ENCODE measurements at regions not wholly inside any gene's neighbourhood (a gene's known extent, or its start where the extent isn't known, plus 50 kb on each side); places are given as distances from the start of the nearest gene placed in this dataset.

GRCh38 chr5:124315741-124316415 lies 430.6 kb downstream of the ZNF608 start:
- no peak for DNase-seq (ENCODE audit: low spot score)

- no peak for DNase-seq (ENCODE audit: low spot score)
These were observed 436.0 kb downstream of the ZNF608 start for GRCh38 chr5:124310453-124310852.

GRCh38 chr5:124309241-124309980 lies 437.0 kb downstream of the ZNF608 start:
- no peak for DNase-seq (ENCODE audit: low spot score)

- DNase-seq (ENCODE audit: low spot score) = no peak
These were observed 443.1 kb downstream of the ZNF608 start for GRCh38 chr5:124303366-124303765.

GRCh38 chr5:124302533-124302932 lies 443.9 kb downstream of the ZNF608 start:
- DNase-seq (ENCODE audit: low spot score) = no peak

- no peak for DNase-seq (ENCODE audit: low spot score)
These were observed 444.6 kb downstream of the ZNF608 start for GRCh38 chr5:124301850-124302249.

GRCh38 chr5:124300815-124301621 lies 445.4 kb downstream of the ZNF608 start:
- DNase-seq (ENCODE audit: low spot score) = no peak

- no peak for DNase-seq (ENCODE audit: low spot score)
These were observed 448.6 kb downstream of the ZNF608 start for GRCh38 chr5:124297826-124298225.

DNA sequence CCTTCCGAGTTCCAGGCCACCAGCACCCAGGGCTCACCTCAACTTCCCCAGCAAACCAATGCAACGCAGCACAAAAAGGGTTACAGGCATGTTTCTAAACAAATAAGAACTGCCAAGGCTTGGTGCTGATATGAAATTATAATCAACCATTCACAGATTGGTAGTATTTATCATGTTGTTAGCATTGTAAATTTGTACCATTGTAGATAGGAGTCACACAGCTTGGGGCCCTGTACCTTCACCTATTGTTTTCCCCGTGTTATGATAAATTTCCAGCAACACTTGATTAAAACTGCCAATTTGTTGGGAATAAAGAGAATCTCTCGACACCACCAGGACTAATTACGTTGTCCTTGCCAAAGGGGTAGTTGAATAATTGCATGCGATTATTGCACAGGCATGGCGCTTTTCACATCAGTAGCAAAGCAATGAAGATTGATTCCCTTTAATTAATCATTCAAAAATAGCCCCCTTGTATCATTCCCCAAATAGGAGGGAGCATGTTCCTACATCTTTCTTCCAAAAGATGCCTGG lies 454.1 kb downstream of the ZNF608 start:
- DNase-seq (ENCODE audit: low spot score) = no peak

DNA sequence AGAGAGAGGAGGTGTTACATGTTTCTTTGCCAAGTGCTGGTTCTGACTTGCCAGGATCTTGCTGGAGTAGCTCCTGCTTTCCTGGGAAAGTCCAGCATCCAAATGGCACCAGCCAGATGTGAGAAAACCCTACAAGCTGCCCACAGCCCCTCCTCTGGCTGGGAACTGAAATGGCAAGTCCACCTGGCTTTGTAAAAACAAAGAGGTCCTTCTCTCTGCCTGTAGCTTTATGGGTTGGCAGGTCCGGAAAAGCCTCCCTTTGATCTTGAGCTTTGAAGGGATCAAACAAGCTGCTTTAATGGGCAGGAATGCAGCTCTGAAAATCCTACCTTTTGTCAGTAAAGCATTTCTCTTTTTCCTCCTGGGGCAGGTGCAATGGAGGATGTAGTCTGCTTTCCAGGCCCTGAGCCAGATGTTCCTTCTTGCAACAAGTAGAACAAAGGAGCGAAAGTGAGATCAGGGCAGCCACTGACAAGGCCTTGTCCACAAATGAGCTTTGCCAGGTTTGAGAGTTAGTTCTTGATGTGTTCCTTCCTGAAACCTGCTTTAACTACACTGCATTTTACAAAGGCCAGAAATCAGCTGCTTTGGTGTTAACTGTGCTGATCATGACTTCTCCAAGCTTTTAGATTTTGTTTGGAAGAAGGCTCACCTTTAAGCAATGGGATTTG lies 456.7 kb downstream of the ZNF608 start:
- DNase-seq (ENCODE audit: low spot score) = no peak

- DNase-seq (ENCODE audit: low spot score) = no peak
These were observed 457.3 kb downstream of the ZNF608 start for GRCh38 chr5:124289130-124289529.

GRCh38 chr5:124287813-124288212 lies 458.6 kb downstream of the ZNF608 start:
- DNase-seq (ENCODE audit: low spot score) = no peak

- no peak for DNase-seq (ENCODE audit: low spot score)
These were observed 460.7 kb downstream of the ZNF608 start for GRCh38 chr5:124285733-124286132.

DNA sequence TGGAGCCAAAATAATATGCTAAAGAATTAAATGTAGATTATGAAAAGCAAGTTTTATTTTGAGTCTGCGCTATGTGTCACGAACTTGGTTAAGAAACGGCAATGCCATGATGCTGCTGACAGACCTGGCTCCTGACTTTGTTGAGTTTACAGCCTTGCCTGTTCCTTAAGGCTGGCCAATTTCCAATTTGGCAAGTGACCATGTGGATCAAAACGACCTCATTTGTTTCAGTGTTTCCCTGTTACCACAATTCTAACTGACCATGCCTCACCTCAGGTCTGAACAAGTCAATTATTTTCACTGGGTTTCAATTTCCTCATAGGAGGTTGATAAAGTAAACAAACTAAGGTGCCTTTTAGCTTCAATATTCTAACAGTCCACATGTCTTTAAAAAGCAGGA lies 461.4 kb downstream of the ZNF608 start:
- DNase-seq (ENCODE audit: low spot score) = no peak

GRCh38 chr5:124283031-124283430 lies 463.4 kb downstream of the ZNF608 start:
- DNase-seq (ENCODE audit: low spot score) = no peak

DNA sequence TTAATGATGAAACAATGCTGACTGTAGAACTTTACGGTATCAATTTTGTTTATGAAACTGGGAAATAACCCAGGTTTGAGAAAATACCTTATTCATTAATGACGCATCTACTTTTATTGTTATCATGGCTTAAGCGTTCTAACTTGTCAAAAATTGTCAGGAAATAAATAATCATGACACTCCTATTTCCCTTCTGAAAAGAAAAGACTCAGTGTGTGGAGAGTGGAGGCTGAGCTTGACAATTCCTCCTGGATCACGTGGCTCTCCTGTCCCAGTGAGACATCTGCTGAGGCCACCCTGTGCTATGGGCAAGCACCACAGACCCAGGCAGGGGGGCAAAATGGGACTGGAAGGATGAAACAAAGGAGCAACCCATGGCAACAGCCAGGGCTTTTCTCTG lies 466.4 kb downstream of the ZNF608 start:
- DNase-seq (ENCODE audit: low spot score) = no peak

GRCh38 chr5:124279146-124279876 lies 467.1 kb downstream of the ZNF608 start:
- DNase-seq (ENCODE audit: low spot score) = no peak

DNA sequence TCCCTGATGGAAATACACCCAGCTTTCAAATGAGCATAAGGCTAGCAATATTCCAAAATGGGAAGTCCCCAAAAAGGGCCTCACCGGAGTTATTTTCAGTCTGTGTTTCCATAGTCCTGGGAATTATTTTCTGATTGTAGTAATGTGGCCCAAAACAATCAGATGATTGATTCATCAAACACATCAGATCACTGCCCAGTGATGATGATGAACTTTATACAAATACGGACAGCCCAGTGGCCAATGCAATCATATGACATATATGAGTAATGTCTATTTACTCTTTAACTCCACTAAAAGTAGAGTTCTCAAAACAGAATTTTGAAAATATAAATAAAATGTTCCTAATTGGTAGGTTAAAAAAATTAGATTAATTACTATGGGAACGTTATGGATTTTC lies 467.8 kb downstream of the ZNF608 start:
- no peak for DNase-seq (ENCODE audit: low spot score)

- DNase-seq (ENCODE audit: low spot score) = no peak
These were observed 468.5 kb downstream of the ZNF608 start for GRCh38 chr5:124277767-124278545.

DNA sequence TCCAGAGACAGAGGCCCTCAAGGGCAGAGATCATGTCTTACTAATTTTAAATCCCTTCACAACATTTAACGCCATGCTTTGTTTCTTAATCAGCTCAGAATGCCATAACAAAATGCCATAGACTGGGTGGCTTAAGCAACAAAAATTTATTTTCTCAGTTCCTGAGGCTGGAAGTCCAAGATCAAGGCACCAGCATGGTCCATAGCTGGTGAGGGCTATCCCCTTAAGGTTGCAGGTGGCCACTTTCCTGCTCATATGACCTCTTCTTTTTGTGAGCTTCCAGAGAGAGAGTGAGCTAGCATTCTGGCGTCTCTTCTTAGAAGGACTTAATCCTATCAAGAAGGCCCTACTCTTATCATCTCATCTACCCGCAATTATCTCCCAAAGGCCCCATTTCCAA lies 470.3 kb downstream of the ZNF608 start:
- DNase-seq (ENCODE audit: low spot score) = no peak

All from ureter (tissue), 1 donor.